SH-SY5Y (cell line): ENCODE measurements at regions not wholly inside any gene's neighbourhood (a gene's known extent, or its start where the extent isn't known, plus 50 kb on each side); places are given as distances from the start of the nearest gene placed in this dataset.

Experiments
- GATA2 ChIP-seq: IDR thresholded peaks from 2 replicates; pipeline ENCODE4 v1.6.1; 2011; ENCODE audit warnings: mild to moderate bottlenecking, low read depth, low read length
- GATA3 ChIP-seq: IDR thresholded peaks from 2 replicates; pipeline ENCODE4 v1.6.1; 2011; ENCODE audit warnings: low read depth, mild to moderate bottlenecking, low read length, moderate library complexity

DNA sequence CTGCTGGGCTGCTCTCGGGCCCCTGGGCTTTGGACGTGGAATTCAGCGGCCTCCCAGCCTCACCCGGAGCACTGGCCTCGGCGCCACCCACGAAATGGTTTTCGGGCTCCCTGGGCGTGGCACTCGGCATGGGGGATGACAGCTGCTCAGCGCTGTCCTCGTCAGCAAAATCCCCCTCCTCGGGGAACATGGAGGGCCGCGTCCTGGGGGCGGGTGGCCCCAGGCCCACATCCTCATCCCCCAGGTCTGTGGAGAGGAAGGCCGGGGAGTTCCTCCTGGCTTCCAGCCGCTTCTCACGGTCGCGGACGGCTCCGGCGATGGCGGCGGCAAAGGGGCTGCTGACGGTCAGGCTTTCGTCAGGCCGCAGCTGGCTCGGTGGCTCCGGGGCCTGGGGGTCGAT lies 88.4 kb downstream of the CTTN start:
- no peak for TF ChIP-seq GATA3
- TF ChIP-seq GATA2, result no peak

GRCh38 chr11:70487160-70487559 lies 88.8 kb downstream of the CTTN start:
- TF ChIP-seq GATA3 (no peak), GATA2 (no peak)

DNA sequence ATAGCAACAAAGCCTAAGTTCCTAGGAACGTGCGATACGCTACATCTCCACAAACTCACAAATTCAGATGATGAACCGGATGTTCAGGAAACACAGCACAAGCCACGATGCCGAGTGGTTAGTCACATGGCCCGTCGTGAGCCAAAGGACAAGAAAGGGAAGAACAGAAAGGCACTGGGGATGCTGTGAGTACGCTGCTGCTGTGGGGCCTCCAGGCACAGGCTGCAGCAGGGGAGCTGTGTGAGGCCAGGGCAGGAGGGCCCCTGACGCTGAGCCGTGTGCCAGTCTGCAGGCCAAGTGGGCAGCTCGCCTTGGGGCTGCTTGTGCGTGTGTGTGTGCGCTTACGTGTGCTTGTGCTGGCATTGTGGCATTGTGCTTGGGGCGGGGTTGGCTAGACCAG lies 89.4 kb downstream of the CTTN start:
- TF ChIP-seq GATA2 (no peak), GATA3 (no peak)

- no peak for TF ChIP-seq GATA3
- TF ChIP-seq GATA2, result no peak
Measured at GRCh38 chr11:70488171-70488703, 89.9 kb downstream of the CTTN start.

DNA sequence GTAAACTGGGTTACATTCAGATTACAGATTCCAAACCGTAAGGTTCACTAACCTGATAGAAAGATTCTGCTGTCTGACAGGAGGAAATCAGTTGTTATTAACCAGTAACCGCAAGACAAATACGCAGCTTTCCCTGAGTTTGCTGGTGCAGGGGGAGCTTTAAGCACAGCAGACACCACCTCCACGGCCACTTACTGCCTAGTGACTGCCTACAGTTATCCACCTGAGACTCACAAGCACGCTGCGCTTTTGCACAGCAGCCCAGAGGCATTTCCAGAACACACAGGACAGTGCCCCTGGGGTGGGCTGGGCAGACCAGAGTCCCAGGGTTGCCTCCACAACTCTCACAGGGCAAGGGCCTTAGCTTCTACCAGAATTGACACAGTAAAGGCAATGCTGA lies 90.9 kb downstream of the CTTN start:
- TF ChIP-seq GATA2 (no peak), GATA3 (no peak)

GRCh38 chr11:70490208-70490607 lies 91.9 kb downstream of the CTTN start:
- no peak for TF ChIP-seq GATA2
- TF ChIP-seq GATA3, result no peak

- no peak for TF ChIP-seq GATA2
- TF ChIP-seq GATA3, result no peak
Measured at GRCh38 chr11:70490723-70491558, 92.6 kb downstream of the CTTN start.

DNA sequence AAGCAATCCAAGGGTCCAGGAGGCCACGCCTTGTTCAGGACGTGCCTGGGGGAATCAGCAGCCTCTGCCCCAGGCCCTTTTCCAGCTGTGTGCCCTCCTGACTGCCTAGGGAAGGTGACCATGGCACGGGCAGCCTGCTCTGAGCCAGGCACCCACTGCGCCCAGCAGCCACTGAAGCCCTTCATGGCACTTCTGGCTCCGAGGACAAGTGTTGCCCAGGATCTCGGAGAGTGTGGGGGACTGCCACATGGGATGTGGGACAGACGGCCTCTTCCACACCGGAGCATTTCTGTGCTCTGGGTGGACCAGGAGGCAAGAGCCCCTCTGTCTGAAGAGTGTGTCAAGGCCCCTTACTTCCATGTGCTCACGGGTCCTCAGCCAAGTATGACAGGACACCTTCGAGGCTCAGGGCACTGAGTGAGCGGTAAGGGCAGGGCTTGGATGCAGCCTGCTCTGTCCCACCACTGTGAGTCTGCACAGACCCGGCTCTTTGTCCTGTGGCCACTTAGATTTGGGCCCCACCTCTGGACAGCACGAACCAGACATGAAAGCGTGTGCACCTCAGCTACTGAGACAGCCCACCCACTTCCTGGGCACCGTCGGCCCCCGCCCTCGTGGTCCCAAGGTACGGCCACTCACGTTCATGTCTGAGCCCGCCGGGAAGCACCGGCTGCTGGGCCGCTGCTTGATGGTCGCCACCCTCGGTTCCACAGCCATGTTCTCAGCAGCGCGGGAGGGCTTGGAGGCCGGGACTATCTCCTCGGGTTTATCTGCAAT lies 93.6 kb downstream of the CTTN start:
- no peak for TF ChIP-seq GATA2
- TF ChIP-seq GATA3, result no peak

DNA sequence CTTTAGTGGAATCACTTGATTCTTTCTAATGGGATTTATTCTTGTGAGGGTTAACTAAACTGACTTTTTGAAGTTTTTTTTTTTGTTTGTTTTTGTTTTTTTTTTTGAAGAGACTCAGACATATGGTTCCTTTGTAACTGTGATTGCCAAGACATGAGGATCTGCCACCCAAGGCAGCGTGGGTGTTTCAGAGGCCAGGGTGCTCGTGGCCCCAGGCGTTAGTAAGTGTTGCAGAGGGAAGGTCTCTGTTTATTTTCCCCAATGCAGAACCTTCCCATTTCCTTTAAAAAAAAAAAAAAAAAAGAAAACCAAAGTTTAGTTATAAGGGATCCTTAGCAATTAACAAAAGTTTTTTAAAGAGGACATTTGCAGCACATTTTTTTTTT lies 94.8 kb downstream of the CTTN start:
- TF ChIP-seq GATA2 (no peak), GATA3 (no peak)

GRCh38 chr11:70493891-70494290 lies 95.6 kb downstream of the CTTN start:
- no peak for TF ChIP-seq GATA2
- TF ChIP-seq GATA3, result no peak

DNA sequence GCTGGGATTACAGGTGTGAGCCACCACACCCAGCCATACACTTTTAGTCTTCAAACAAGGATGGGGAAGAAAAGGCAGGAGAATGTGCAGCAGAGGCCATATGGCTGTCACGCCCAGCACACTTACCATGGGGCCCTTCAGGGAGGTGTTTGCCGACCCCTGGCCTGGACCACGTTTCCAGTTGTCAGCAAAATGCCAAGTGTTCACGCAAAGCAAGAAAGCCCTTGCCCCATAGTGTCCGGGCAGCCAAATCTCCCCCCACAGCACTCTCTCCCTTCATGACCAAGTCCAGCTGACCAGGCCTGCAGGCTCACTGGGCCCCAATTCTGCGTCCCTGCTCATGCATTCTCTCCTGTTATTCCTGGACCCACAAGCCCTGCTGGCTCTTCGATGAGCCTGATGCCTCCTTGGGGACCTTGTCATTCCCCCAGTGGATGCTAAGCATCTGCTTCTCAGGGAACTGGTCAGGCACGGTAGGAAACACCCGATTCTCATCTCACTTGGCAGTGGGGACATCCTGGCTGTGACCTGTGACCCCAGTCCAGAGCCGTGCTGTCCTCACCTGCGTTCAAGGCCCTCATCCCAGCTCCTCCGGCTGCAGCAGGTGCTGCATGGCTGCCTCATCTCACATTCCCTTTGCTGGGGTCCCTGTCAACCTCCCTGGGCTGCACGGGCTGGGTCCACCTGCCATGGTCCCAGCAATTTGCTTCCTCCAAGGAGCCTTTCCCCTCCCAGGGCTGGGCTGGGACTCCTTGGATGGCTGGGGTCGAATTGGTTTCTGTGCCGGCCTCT lies 96.4 kb downstream of the CTTN start:
- TF ChIP-seq GATA3 (no peak), GATA2 (no peak)

GRCh38 chr11:70495351-70496310 lies 97.3 kb downstream of the CTTN start:
- TF ChIP-seq GATA2 (no peak), GATA3 (no peak)
